NCI-H1092 treated with DMSO at 0.1 percent for 48 hours (cell line): ENCODE measurements at regions not wholly inside any gene's neighbourhood (a gene's known extent, or its start where the extent isn't known, plus 50 kb on each side); places are given as distances from the start of the nearest gene placed in this dataset.

Experiments used
- DNase-seq: peaks from one replicate; lab custom pipeline; 2025; lab: John Stamatoyannopoulos, UW

DNA sequence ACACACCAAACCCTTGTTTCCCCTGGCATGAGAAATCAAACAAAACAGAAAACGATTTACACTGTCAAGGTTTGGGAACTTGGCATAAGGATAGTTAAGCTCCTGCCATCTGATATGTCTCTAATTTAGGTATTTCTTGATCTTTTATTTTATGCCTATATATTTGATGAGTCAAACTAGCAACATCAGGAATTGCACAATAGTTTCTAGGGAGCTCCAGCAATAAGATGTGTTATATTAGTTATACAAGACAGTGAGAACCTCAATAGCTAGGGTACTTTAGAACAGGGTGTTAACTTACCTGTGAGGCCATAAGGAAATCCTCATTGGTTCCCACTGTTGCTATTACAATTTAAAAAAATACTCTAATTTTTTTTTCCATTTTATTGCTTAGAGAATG, 474.2 kb downstream of the GBA3 start:
- no peak for DNase-seq

DNA sequence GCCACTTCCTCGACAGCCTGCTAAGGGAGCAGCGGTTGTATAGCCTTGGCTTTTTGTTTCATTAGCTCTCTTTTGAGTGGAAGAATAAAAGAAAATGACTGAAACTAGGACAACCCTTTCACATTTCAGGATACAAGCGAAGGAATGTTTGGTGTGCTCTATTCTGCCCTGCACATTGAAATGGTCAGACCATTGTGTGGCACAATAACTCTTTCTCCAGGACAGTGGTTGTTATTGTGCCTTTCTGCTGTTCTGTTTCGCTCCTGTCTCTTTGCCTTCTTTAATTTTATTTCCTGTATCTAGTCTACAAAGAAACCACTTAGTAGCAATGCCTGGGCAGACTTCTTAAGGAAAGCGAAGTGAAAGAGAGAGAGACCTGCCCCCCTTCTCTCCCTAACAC, 473.7 kb downstream of the GBA3 start:
- no peak for DNase-seq

DNA sequence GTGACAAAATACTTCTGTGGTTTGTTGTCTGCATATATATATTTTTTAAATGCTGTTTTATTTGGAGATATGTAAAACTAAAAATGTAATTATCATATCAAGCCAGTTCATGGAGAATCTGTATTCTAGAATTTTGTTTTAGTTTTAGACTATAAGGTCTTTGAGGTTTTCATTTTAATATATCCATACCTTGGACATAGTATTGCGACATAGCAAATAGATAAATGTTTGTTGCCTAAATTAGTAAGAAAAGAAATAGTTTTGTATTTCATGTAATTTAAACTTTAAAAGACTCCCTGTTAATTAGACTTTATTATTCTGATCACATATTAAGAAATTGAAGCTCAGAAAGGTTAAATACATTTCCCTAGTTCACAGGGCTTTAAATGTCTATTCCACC, 472.9 kb downstream of the GBA3 start:
- DNase-seq, result no peak

DNA sequence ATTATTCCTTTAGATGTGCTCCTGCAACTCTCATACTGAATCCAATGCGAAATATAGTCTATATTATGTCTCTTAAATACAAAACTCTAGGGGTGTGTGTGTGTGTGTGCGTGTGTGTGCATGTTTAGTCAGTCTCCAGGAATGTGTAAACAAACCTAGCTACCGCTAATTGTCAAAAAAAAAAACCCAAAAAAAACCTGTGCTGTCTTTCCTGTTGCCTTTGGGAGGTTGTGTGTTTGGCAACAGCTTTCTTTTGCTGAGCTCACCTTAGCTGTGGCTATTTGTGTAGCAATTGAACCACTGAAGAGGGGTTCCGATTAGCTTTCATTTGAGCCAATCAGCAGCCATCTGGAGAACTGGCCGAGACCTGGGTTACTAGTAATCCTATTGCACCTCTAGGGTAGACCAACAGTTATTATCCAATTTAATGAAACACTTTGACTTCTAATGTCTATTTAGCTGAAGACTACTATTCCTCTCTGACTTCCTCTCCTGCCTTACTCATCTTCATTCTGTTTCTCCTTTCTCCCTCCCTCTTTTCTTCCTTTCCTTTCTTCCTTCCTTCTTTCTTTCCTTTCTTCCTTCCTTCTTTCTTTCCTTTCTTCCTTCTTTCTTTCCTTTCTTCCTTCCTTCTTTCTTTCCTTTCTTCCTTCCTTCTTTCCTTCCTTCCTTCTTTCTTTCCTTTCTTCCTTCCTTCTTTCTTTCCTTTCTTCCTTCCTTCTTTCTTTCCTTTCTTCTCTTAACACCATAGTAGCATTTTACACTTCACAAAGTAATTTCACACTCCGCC, 471.1 kb downstream of the GBA3 start:
- DNase-seq, result no peak

DNA sequence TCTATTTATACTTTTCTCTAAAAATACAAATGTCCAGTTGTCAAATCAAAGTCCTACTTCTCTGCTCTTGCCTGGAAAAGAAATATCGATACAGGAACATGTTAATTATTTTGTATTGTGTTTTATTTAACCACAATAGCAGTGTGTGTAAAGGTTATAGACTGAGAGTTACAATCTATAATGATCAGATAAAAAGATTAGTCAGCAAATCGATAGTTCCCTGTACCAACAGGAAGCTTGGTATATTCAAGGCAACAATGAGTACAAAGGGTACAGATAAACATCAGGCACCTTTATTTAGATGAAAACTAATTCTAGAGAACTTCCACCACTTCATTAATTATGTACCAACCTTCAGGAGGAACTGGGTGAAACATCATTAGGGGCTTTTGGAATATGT, 469.5 kb downstream of the GBA3 start:
- no peak for DNase-seq

DNA sequence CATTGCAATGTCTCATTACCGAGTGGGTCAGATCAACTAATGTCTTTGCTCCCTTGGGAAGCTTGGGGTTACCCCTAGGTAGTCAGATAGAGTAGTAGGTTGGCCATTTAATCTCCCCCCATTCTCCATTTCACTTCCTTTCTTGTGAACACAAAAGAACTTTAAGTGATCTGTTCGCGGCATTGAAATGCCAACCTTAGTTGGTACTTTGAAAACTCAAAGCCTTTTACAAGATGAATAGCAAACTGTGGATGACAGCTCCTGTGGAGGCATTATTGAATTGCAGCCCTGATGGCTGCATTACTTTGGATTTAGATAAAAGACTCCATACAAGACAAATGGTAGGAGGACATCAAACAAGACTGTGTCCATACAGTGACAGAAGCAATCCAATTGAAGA, 469.1 kb downstream of the GBA3 start:
- DNase-seq, result no peak

DNA sequence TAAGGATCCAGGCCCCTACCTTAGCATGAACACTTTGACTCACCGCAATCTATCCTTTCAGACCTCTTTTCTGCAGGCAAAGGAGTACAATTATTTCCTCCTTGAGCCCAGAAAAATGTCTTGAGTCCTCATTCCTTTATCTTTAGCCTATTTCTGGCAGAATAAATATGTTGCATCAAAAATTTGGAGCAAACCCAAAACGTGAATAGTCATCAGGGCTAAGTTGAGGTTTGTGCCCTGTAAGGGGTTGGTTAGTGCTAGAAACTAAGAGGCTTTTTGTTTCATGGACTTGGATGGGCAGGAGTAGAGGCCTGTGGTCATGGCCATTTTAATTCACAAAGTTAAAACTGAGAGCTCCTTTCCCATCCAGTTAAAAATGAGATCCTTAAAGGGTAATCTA, 460.3 kb downstream of the GBA3 start:
- no peak for DNase-seq

DNA sequence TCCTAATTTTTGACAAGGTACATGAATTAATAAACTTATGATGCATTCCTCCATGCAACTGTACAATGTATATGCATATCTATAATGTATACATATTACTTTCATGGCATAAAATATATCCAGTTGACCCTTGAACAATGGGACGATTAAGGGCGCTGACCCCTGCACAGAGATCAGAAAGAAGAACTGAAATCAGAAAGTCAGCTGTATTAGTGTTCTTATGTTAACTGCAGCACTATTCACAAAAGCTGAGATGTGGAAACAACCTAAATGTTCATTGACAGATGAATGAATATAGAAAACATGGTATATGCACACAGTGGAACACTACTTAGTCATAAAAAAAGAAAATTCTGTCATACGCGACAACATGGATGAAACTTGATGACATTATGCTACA, 457.1 kb downstream of the GBA3 start:
- DNase-seq, result no peak

DNA sequence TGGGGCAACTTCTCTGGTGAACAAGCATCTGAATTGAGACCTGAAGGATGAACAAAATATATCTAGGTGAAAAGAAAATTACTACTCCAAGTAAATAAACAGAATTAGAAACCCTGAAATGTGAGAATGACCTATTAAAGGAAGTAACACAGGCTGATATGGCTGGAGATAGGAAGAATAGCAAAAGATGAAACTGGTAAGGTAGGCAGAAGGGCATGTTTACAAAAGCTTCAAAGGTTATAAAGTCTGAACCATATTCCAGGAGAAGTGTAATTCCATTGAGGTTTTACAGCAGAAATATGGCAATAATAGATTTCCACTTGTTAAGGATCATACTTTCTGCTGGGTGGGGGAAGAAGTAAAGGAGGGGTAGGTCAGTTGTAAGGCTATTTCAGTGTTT, 452.0 kb downstream of the GBA3 start:
- no peak for DNase-seq

DNA sequence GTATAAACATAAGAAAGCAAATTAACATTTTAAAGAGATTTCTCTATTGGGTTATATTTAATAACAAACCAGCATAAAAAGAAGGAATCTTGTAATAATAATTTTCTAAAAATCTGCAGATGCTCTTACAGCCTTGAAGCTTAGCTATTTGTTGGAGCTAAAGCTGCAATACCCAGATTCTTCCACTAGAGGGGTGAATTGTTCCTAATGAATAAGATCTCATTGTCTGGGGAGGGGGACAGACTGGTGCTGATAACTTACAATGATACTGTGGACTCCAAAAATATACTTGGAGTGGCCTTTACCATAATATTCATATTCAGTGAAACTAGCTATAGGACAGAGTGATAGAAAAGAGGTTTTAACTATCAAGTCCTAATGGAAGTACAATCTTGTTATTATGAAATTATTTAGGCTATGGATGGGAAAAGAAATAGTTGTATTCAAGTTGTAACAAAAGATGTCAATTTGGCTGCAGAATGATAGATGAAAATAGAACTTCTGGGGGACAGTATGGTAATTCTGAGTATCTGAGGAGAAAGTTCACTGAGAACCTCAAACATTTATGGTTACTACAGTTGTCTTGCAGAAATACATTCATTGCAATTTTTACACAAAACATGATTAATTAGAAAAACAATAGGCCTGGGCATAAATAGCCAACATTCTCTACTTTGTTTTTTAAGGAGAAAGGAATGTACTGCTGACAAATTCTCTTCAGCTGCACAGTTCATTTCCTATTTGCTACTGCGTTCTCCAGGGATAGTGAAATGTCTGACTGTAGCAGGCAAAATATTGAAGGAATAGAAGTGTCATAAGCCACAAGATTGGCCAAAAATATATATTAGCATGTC, 443.3 kb downstream of the GBA3 start:
- DNase-seq, result peak; percentile 54

DNA sequence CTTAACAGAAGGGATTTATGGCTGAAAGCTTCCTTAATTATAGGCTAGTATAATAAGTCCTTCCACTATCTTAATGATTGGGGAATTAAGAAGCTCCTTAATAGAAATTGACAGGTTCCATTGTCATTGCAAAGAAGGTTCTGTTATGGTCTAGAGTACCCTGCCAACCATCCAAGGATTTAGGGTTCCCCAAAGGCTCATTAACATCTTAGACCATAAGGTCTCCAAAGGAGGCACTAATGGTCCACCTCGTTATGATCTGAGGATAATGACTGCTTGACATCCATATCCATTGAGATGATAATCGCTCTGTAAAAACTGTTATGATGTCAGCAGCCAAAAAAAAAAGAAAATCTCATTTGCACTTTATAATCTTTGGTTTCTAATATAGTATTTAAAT, 441.6 kb downstream of the GBA3 start:
- no peak for DNase-seq

DNA sequence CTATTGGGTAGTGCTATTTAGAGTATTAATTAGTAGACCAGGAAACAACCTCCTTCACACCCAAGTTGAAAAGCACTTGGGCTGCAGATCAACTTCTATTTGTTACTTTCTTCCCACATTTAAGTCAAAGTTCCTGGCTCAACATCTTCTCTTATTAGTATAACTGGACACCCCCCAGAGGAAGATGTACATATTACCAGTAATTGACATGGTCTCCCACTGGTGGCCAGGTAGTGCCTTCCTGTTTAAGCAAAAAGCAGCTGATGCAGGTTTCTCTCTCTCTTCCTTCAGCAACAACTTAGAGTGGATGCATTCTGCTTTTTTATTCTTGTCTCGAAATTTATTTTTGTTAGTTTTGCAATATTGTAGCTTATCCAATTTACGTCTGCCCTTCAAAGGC, 438.1 kb downstream of the GBA3 start:
- DNase-seq, result no peak

DNA sequence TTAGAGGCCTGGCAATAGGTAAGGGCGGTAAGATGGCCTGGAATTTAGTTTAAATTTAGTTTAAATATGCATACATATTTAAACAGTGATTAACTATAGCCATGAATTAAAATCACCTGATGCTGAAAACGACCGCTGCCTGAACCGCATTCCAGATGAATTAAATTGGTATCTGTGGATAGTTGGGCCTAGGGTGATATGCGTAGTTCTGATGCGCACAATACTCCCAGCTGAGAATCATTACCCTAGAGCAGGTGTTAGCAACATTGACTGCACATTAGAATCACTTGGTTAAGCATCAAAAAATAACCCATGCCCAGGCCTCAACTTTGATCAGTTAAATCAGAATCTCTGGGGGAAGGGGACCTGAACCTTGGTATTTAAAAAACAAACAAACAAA, 432.4 kb downstream of the GBA3 start:
- no peak for DNase-seq

DNA sequence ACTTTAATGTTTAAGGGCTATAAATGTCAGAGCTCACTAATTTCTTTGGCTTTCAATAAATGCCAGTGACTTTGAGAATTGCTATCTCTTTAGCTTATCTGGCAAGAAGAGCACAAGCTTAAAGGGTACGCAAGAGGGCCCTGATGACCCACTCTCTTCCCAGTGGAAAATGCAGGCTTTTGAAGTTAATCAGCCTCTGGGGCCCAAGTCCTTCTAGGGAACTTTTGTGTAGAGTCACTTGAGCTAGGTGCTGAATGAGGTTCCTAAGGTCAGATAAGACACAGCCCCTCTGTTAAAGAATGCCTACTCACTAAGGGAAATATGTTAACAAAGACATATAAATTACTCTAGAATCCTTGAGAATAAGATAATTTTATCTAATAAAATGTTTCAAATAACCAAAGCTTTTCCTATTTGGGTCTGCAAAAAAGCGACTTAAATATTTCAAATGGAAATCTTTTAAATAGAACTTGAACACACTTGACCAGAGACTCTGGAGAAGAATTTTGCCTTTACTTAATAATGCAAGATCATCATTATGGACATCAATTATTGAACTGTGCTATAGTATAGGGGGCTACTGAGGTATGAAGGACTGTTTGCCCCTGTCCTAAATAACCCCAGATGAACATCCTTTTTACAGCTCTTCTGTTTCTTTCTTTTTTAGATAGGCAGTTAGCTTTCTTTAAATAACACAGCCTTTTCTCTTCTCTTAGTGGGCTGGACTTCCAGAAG, 430.1 kb downstream of the GBA3 start:
- DNase-seq, result no peak

DNA sequence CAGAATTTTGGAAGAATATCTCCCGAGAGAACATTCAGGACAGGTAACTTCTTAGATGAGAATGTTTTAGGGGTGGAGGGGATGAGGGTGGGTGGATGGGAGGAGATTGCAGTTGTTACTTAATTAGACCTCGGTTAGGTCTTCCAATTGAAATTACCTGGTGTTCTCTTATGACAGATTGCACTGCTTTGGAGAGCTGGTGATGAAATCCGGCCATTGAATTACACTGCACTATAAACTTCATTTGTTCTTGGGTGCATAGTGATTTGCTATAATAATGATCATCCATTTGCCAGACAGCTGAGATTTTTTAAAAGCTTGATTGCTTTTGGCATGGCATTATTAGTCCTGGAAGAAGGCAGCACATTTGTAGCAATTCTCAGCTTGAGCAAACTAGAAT, 427.6 kb downstream of the GBA3 start:
- no peak for DNase-seq

DNA sequence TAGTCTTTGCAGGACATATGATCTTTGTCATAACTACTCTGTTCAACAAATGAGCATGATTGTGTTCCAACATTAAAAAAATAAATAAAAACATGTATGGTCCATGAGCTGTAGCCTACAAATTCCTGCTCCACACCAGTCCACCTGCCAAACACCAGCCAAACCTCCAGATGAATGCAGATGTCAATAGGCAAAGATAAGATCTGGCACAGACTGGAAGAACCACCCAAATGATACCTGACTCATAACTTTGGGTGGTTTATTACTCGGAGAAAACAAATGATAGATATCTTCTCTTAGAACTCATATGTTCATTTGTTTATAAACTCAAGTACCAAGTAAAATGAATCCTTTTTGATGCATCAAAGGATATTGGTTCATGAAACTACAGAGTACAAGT, 425.1 kb downstream of the GBA3 start:
- no peak for DNase-seq

DNA sequence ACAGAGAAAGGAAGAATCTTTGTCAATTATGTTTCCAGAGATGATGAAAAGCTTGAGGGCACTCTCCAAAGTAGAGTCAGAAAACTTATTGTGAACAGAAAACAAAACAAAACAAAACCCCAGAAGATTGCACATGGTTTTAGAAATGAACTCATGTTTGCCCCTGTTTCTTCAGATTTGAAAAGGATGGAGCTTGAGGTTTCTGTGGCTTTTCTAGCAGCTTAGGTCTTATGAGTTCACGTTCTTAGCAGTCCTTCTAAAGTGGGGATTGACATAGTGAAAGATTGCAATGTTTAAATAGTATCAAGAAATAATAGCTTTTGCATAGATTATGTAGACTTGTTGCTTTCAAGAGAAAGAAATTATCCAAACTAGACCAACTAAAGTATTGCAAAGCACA, 421.8 kb downstream of the GBA3 start:
- DNase-seq, result no peak

DNA sequence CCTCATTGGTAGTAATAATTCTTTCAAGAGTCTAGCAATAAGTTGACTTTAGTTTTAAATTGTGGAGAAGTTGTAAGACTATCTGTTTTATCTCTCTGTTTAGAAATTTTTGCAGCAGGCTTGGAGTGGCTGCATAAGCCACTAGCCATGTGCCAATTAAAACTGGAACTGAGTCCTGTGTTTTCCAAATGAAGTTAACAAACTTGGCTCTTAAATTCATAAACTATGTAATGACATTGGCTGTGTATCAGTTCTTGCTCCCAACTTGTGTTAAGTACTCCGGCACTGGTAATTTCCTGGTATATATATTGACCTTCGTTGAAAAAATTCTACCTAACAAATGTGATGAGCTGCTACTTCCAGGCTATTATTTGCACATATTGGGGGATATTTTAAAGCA, 420.4 kb downstream of the GBA3 start:
- DNase-seq, result no peak

DNA sequence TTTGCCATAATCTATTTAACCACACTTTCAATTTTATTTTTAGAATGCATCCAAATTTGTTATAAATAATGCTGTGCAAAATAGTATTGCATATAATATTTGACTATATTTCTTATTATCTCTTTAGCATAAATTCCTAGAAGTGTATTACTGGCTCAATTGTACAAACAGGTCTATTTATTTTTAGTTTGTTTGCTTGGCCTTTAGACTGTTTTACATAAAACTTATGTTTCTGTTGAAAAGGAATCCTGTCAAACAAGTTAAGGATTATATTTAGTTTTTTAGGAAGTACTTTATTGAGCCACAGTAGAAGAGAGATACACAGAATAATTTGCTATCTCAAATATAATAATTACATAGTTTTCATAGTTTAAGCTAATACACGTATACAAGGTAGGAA, 413.8 kb downstream of the GBA3 start:
- no peak for DNase-seq

DNA sequence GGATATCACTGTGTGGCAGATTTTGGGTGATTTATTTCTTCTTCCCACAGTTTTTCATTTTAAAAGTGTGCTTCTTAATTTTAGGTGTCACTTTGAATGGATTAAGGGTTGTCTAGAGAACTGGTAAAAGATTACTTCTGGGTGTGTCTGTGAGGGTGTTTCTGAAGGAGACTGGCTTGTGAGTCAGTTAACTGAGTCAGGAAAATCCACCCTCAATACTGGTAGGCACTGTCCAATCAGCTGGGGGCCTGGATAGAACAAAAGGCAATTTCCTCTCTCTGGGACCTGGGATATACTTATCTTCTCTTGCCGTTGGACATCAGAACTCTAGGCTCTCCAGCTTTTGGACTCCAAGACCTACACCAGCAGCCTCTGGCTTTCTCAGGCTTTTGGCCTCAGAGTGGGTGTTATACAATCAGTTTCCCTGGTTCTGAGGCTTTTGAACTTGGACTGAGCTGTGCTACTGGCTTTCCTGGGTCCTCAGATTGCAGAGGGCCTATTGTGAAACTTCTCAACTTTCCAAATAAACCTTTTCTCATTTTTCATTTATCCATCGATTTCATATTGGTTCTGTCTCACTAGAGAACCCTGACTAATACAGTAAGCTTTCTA, 413.1 kb downstream of the GBA3 start:
- DNase-seq, result no peak

DNA sequence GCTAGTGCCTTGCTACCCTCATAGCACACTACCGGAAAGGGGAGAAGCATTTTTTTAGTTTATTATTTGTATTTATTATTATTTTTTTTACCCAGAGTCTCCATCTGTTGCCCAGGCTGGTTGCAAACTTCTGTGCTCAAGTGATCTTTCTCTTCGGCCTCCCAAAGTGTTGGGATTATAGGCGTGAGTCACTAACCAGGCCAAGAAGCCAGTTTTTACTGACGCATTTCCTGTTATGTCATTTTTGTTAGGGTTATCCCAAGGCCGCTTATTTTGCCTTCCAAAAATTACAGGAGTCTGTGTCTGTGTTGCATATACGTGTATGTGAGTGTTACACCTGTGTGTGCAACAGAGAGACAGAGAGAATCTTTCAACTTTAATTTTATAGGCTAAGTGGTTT, 404.5 kb downstream of the GBA3 start:
- no peak for DNase-seq

DNA sequence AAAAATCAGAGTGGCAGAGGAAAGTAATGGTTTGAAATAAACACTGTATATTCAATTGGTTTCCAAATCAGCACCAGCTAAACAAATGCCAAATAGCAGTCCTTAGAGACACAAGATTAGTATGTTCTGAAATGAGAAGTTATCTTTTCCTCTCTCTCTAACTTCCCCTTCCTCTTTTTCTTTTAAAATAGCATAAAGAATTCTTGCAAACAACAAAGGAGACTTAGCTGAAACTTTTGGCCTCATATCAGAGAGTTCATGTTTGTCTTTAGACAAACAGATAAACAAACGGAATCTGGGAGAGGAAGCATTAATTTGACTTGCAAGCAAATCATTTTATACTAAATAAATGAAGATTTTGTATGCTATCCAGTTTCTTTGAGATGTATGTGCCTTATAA, 399.0 kb downstream of the GBA3 start:
- DNase-seq, result no peak

DNA sequence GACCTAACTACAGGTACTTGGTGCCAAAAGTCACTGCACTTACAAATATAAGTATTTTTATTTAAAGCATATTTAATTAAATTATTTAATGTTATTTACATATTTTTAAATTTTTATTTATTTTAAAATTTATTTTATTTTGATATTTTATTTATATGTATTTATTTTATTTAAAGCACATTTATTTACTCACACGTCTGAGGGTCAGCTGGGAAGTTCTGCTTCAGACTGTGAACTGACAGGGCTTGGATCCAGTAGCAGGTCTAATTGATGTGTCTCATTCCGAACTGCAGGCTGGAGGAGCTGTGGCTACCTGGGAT, 392.5 kb downstream of the GBA3 start:
- DNase-seq, result no peak
